ENCODE measurements at regions not wholly inside any gene's neighbourhood (a gene's known extent, or its start where the extent isn't known, plus 50 kb on each side); places are given as distances from the start of the nearest gene placed in this dataset.

DNA sequence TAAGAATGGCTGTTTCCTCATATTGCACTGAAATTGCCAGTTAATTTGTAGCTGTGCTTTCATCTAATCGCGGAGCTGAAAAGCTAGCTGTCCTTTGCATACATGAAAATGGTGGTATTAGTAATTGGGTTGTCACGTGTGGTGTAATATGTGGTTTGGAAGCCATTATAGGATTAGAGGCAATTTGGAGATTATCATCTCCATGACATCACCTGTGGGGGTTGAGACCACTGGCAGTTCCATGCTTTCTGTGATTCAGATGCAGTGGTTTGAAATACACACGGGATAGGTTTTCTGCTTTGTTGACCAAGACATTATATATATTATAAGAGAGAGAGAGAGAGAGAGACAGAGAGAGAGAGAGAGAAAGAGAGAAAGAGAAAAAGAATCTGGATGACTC is 180.8 kb downstream of the RAB11FIP2 start:
- no peak overlapping the region for H3K4me2 ChIP-seq (ENCODE audit: control insufficient read depth, insufficient read depth)
- intact Hi-C loops (cut with micrococcal nuclease; ENCODE audit: unreplicated experiment) (loop anchor here (10.0 kb wide), 1 partner anchor 239 kb away; no protein-coding TSS in a partner anchor), in situ Hi-C loops (cut with MboI) (no loop called here)
- H3K27ac ChIP-seq (ENCODE audit: control insufficient read depth, insufficient read depth) = no peak overlapping the region
- H2AFZ ChIP-seq (ENCODE audit: control insufficient read depth, low read depth, low read length) = no peak overlapping the region
- no peaks in the 10 kb centered on the region for H3K9me3 ChIP-seq (replicated peaks; ENCODE audit: control insufficient read depth, insufficient read depth, low read length)
- no peak for DNase-seq (ENCODE audit: low read depth, low spot score)
- ATAC-seq = no peak
- no peaks in the 10 kb centered on the region for H4K20me1 ChIP-seq (ENCODE audit: control insufficient read depth, insufficient read depth)
- no peaks in the 10 kb centered on the region for H3K79me2 ChIP-seq (ENCODE audit: control insufficient read depth, insufficient read depth, low read length)
- no peak overlapping the region for H3K4me3 ChIP-seq
- FAIRE-seq = no peak
- H3K9ac ChIP-seq (ENCODE audit: control insufficient read depth, insufficient read depth, low read length) = no peak overlapping the region
- no peaks in the 10 kb centered on the region for H3K4me1 ChIP-seq (ENCODE audit: control insufficient read depth, insufficient read depth, low read length)
- H3K27me3 ChIP-seq (replicated peaks in 1 of 2; ENCODE audit: control insufficient read depth in 2 of 2, insufficient read depth in 2 of 2, low read length in 1 of 2) = no peaks in the 10 kb centered on the region
- CTCF ChIA-PET = no interaction called here
- SMC1A ChIA-PET (ENCODE audit: uncharacterized antibody, unreplicated experiment) = no interaction called here
- POLR2A ChIA-PET = no interaction called here
- no TSS peak for BruUV-seq (replicated peaks)
- H3K36me3 ChIP-seq (ENCODE audit: control insufficient read depth in 2 of 2, insufficient read depth in 2 of 2, low read length in 1 of 2) = no peaks in the 10 kb centered on the region
- RAD21 ChIA-PET (ENCODE audit: unreplicated experiment) = no interaction called here
- WGBS (ENCODE audit: insufficient coverage, insufficient replicate concordance, low lambda C conversion rate, missing lambda C conversion rate) = 31% methylated on average over 4 of the region's 4 CpGs
- TF ChIP-seq TAF1 (IDR thresholded peaks at IDR 0.05; ENCODE audit: borderline replicate concordance, low read depth, low read length) (no peak), BACH1 (IDR thresholded peaks at IDR 0.05; ENCODE audit: borderline replicate concordance) (no peak), E2F8 (IDR thresholded peaks at IDR 0.05; ENCODE audit: low read depth, partially characterized antibody) (no peak), POLR2AphosphoS2 (IDR thresholded peaks at IDR 0.05; ENCODE audit: low read depth, low read length) (no peak), MTA3 (IDR thresholded peaks at IDR 0.05; ENCODE audit: borderline replicate concordance, low read length) (no peak), RBBP5 (conservative IDR thresholded peaks at IDR 0.05) (no peak), TCF7 (IDR thresholded peaks at IDR 0.05; ENCODE audit: borderline replicate concordance) (no peak), ZNF24 (IDR thresholded peaks at IDR 0.05) (no peak), FOS (IDR thresholded peaks at IDR 0.05; ENCODE audit: borderline replicate concordance, extremely low read depth, insufficient read length) (no peak), CREM (IDR thresholded peaks at IDR 0.05; ENCODE audit: low read depth) (no peak), NR2F1 (conservative IDR thresholded peaks at IDR 0.05) (no peak), SMAD5 (IDR thresholded peaks at IDR 0.05; ENCODE audit: low read depth) (no peak), NR2C1 (IDR thresholded peaks at IDR 0.05) (no peak), ASH2L (IDR thresholded peaks at IDR 0.05; ENCODE audit: borderline replicate concordance, low read depth) (no peak), KDM1A (IDR thresholded peaks at IDR 0.05; ENCODE audit: borderline replicate concordance) (no peak), RUNX3 (IDR thresholded peaks at IDR 0.05; ENCODE audit: low read length) (no peak)
- TF ChIP-seq, protein P1, sequence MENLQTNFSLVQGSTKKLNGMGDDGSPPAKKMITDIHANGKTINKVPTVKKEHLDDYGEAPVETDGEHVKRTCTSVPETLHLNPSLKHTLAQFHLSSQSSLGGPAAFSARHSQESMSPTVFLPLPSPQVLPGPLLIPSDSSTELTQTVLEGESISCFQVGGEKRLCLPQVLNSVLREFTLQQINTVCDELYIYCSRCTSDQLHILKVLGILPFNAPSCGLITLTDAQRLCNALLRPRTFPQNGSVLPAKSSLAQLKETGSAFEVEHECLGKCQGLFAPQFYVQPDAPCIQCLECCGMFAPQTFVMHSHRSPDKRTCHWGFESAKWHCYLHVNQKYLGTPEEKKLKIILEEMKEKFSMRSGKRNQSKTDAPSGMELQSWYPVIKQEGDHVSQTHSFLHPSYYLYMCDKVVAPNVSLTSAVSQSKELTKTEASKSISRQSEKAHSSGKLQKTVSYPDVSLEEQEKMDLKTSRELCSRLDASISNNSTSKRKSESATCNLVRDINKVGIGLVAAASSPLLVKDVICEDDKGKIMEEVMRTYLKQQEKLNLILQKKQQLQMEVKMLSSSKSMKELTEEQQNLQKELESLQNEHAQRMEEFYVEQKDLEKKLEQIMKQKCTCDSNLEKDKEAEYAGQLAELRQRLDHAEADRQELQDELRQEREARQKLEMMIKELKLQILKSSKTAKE (IDR thresholded peaks at IDR 0.05; ENCODE audit: low read depth, poor library complexity, severe bottlenecking) = no peak
- TF ChIP-seq, protein P2, sequence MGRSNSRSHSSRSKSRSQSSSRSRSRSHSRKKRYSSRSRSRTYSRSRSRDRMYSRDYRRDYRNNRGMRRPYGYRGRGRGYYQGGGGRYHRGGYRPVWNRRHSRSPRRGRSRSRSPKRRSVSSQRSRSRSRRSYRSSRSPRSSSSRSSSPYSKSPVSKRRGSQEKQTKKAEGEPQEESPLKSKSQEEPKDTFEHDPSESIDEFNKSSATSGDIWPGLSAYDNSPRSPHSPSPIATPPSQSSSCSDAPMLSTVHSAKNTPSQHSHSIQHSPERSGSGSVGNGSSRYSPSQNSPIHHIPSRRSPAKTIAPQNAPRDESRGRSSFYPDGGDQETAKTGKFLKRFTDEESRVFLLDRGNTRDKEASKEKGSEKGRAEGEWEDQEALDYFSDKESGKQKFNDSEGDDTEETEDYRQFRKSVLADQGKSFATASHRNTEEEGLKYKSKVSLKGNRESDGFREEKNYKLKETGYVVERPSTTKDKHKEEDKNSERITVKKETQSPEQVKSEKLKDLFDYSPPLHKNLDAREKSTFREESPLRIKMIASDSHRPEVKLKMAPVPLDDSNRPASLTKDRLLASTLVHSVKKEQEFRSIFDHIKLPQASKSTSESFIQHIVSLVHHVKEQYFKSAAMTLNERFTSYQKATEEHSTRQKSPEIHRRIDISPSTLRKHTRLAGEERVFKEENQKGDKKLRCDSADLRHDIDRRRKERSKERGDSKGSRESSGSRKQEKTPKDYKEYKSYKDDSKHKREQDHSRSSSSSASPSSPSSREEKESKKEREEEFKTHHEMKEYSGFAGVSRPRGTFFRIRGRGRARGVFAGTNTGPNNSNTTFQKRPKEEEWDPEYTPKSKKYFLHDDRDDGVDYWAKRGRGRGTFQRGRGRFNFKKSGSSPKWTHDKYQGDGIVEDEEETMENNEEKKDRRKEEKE (IDR thresholded peaks at IDR 0.05) = no peak
- TF ChIP-seq, protein P3, sequence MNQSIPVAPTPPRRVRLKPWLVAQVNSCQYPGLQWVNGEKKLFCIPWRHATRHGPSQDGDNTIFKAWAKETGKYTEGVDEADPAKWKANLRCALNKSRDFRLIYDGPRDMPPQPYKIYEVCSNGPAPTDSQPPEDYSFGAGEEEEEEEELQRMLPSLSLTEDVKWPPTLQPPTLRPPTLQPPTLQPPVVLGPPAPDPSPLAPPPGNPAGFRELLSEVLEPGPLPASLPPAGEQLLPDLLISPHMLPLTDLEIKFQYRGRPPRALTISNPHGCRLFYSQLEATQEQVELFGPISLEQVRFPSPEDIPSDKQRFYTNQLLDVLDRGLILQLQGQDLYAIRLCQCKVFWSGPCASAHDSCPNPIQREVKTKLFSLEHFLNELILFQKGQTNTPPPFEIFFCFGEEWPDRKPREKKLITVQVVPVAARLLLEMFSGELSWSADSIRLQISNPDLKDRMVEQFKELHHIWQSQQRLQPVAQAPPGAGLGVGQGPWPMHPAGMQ (IDR thresholded peaks at IDR 0.05; ENCODE audit: borderline replicate concordance) = no peak

Data from GM12878 (cell line).